A549 (cell line): ENCODE measurements at regions not wholly inside any gene's neighbourhood (a gene's known extent, or its start where the extent isn't known, plus 50 kb on each side); places are given as distances from the start of the nearest gene placed in this dataset.

Source experiments
- ATAC-seq, 2 experiments: fragments of 200-7000 bp in 1 of 2; fragments of >200 bp in 1 of 2; cut with Nextera tagmentation in 1 of 2; cut with Tn5 transposase in 1 of 2; 3 replicates each; pipeline versions ENCODE4 v1.8.0 to v1.9.1; 2018 to 2020; ENCODE audit warnings: mild to moderate bottlenecking in 1 of 2, moderate library complexity in 1 of 2
- CTCF ChIA-PET: fragments of 300-600 bp; sonication (Branson Sonifier 250); formaldehyde crosslinking; extraction: SDS; loops from one replicate; lab custom pipeline; 2021; ENCODE audit warnings: antibody characterized with exemption, inconsistent platforms; lab: Yijun Ruan, JAX
- POLR2A ChIA-PET: fragments of 350-600 bp; formaldehyde crosslinking; extraction: SDS; loops from one replicate; lab custom pipeline; 2021; ENCODE audit warnings: antibody characterized with exemption, inconsistent platforms; lab: Yijun Ruan, JAX
- DNase-seq, 2 experiments: peaks; one replicate each; pipeline versions ENCODE4 v3.0.0 to v3.0.0-alpha.2; 2011 to 2016; ENCODE audit warnings: low read depth in 1 of 2, low spot score in 1 of 2
- FAIRE-seq: peaks from 2 replicates; lab custom pipeline; 2011; peaks lifted over from hg19 to GRCh38; lab: Jason Lieb, UNC
- H3K27ac ChIP-seq, 2 experiments: fragments of >200 bp; sonication (Bioruptor Twin); formaldehyde crosslinking; 3 replicates each; pipeline ENCODE4 v1.5.1; 2016 to 2017
- H3K4me1 ChIP-seq: fragments of >200 bp; sonication (Bioruptor Twin); formaldehyde crosslinking; 3 replicates; pipeline ENCODE4 v1.6.1; 2016
- H3K4me2 ChIP-seq: fragments of >200 bp; sonication (Bioruptor Twin); formaldehyde crosslinking; 3 replicates; pipeline ENCODE4 v1.6.1; 2016
- H3K4me3 ChIP-seq: fragments of >200 bp; sonication (Bioruptor Twin); formaldehyde crosslinking; 3 replicates; pipeline ENCODE4 v1.5.1; 2016
- H3K9me3 ChIP-seq: fragments of >200 bp; sonication (Bioruptor Twin); formaldehyde crosslinking; 3 replicates; pipeline ENCODE4 v1.6.1; 2016
- CBX2 ChIP-seq: fragments of 200-600 bp; sonication (generic); IDR thresholded peaks from 2 replicates; pipeline ENCODE4 v1.6.1; 2016; ENCODE audit warnings: low read depth, mild to moderate bottlenecking, borderline replicate concordance
- CBX8 ChIP-seq: fragments of 200-600 bp; sonication (generic); IDR thresholded peaks from 2 replicates; pipeline ENCODE4 v1.6.1; 2016
- CHD4 ChIP-seq: fragments of 200-600 bp; sonication (generic); IDR thresholded peaks from 2 replicates; pipeline ENCODE4 v1.6.1; 2016; ENCODE audit warnings: antibody characterized with exemption, mild to moderate bottlenecking, borderline replicate concordance
- CTCF ChIP-seq: fragments of >200 bp; sonication (Bioruptor Twin); formaldehyde crosslinking; IDR thresholded peaks from 3 replicates; pipeline ENCODE4 v1.5.1; 2016
- EHMT2 ChIP-seq: fragments of 200-600 bp; sonication (generic); IDR thresholded peaks from 2 replicates; pipeline ENCODE4 v1.6.1; 2016; ENCODE audit warnings: antibody characterized with exemption, low read depth, mild to moderate bottlenecking, moderate library complexity
- EP300 ChIP-seq, 2 experiments: fragments of >200 bp; sonication (Bioruptor Twin); formaldehyde crosslinking; IDR thresholded peaks; 2 replicates in 1 of 2; 3 replicates in 1 of 2; pipeline ENCODE4 v1.6.1; 2016 to 2017
- ESRRA ChIP-seq: fragments of 150-350 bp; IDR thresholded peaks from 2 replicates; pipeline ENCODE4 v1.6.1; 2014; ENCODE audit warnings: mild to moderate bottlenecking, low read length, borderline replicate concordance
- FOSB ChIP-seq: fragments of 250-450 bp; sonication (Bioruptor Pico); IDR thresholded peaks from 2 replicates; pipeline ENCODE4 v1.5.0; 2020; ENCODE audit warnings: mild to moderate bottlenecking, moderate library complexity
- FOXS1 ChIP-seq: fragments of 250-450 bp; sonication (Bioruptor Pico); IDR thresholded peaks from 2 replicates; pipeline ENCODE4 v1.5.0; 2020; ENCODE audit warnings: mild to moderate bottlenecking, moderate library complexity
- HOXB13 ChIP-seq: fragments of 250-450 bp; sonication (Bioruptor Pico); IDR thresholded peaks from 2 replicates; pipeline ENCODE4 v1.5.0; 2020; ENCODE audit warnings: low read depth, mild to moderate bottlenecking, moderate library complexity
- HOXB5 ChIP-seq: fragments of 250-450 bp; sonication (Bioruptor Pico); IDR thresholded peaks from 2 replicates; pipeline ENCODE4 v1.5.0; 2020; ENCODE audit warnings: mild to moderate bottlenecking, moderate library complexity
- JUN ChIP-seq, 2 experiments: fragments of >200 bp; sonication (Bioruptor Twin); formaldehyde crosslinking; IDR thresholded peaks; 2 replicates in 1 of 2; 3 replicates in 1 of 2; pipeline ENCODE4 v1.6.1; 2016 to 2017
- JUNB ChIP-seq: fragments of >200 bp; sonication (Bioruptor Twin); formaldehyde crosslinking; IDR thresholded peaks from 2 replicates; pipeline ENCODE4 v1.6.1; 2016
- KDM1A ChIP-seq: fragments of 200-600 bp; sonication (generic); IDR thresholded peaks from 2 replicates; pipeline ENCODE4 v1.6.1; 2016; ENCODE audit warnings: low read depth, mild to moderate bottlenecking
- MAZ ChIP-seq: fragments of 150-350 bp; IDR thresholded peaks from 2 replicates; pipeline ENCODE4 v1.6.1; 2014; ENCODE audit warnings: antibody characterized with exemption, low read depth, low read length, borderline replicate concordance
- MYC ChIP-seq: IDR thresholded peaks from 2 replicates; pipeline ENCODE4 v1.6.1; 2012; ENCODE audit warnings: mild to moderate bottlenecking, inconsistent platforms, low read length, improper control_type of control experiment, borderline replicate concordance
- NR3C1 ChIP-seq: fragments of >200 bp; sonication (Bioruptor Twin); formaldehyde crosslinking; IDR thresholded peaks from 3 replicates; pipeline ENCODE4 v1.6.1; 2017
- POLR2A ChIP-seq: IDR thresholded peaks from 2 replicates; pipeline ENCODE4 v1.6.1; 2012; ENCODE audit warnings: mild to moderate bottlenecking, low read length
- RAD21 ChIP-seq, 2 experiments: fragments of >200 bp in 1 of 2; sonication (Bioruptor Twin) in 1 of 2; formaldehyde crosslinking in 1 of 2; IDR thresholded peaks in 1 of 2; conservative IDR thresholded peaks in 1 of 2; 2 replicates in 1 of 2; 3 replicates in 1 of 2; pipeline ENCODE4 v1.6.1; 2012 to 2018; ENCODE audit warnings: inconsistent platforms in 1 of 2
- RARB ChIP-seq: fragments of 250-450 bp; sonication (Bioruptor Pico); IDR thresholded peaks from 2 replicates; pipeline ENCODE4 v1.8.0; 2021; ENCODE audit warnings: mild to moderate bottlenecking, moderate library complexity
- REST ChIP-seq: fragments of 200-600 bp; sonication (generic); IDR thresholded peaks from 2 replicates; pipeline ENCODE4 v1.6.1; 2016; ENCODE audit warnings: antibody characterized with exemption, mild to moderate bottlenecking, moderate library complexity
- RFX5 ChIP-seq: fragments of 450-650 bp; IDR thresholded peaks from 2 replicates; pipeline ENCODE4 v1.7.1; 2014; ENCODE audit warnings: antibody characterized with exemption, mild to moderate bottlenecking, moderate library complexity
- RNF2 ChIP-seq: fragments of 200-600 bp; sonication (generic); IDR thresholded peaks from 2 replicates; pipeline ENCODE4 v1.6.1; 2016; ENCODE audit warnings: low read depth, mild to moderate bottlenecking, antibody characterized with exemption, moderate library complexity, borderline replicate concordance
- SMC3 ChIP-seq: fragments of >200 bp; sonication (Bioruptor Twin); formaldehyde crosslinking; IDR thresholded peaks from 3 replicates; pipeline ENCODE4 v1.6.1; 2018; ENCODE audit warnings: inconsistent platforms
- WGBS: methylation state at CpG from one replicate; pipeline ENCODE4 v1.1.6; 2017; ENCODE audit errors: missing lambda C conversion rate; 5-methylcytosine and 5-hydroxymethylcytosine counted together
- TF ChIP-seq, protein P1 (sequence below): fragments of >200 bp; sonication (Bioruptor Twin); formaldehyde crosslinking; IDR thresholded peaks from 3 replicates; pipeline ENCODE4 v1.6.1; 2016
- TF ChIP-seq, protein P2 (sequence below): IDR thresholded peaks from 2 replicates; pipeline ENCODE4 v1.6.1; 2012

DNA sequence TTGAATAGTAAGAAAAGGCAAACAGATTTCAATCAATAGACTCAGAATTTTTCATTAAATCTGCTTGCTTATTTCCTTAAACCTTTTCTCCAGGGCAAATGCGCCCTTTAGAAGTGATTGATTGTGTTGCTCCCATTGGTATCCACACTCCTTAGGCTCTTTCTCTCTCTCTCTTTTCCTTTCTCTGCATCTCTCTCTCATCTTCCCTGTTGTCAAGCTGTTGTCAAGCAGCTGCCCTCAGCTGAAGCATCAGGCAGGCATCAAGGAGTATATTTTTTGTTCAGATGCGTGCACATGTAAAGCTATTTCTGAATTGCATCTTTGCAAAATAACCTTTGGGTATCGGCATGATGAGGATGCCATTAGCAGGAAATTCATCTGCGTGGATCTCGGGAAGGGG is 107.2 kb upstream of the PLET1 start:
- ChIA-PET CTCF (no interaction called here), POLR2A (no interaction called here)
- 80% methylated on average over 5 of the region's 5 CpGs for WGBS
- no peak for FAIRE-seq
- Histone ChIP-seq H3K4me1 (no peaks in the 10 kb centered on the region), H3K4me2 (no peak overlapping the region), H3K9me3 (no peaks in the 10 kb centered on the region), H3K4me3 (no peak overlapping the region), H3K27ac (no peak overlapping the region)
- DNase-seq = no peak
- TF ChIP-seq EHMT2 (no peak), HOXB5 (CRISPR knock-in tag) (no peak), POLR2A (no peak), CBX8 (no peak), CHD4 (no peak), RFX5 (no peak), HOXB13 (no peak), MAZ (no peak), FOSB (CRISPR knock-in tag) (no peak), RARB (CRISPR knock-in tag) (no peak)
- TF ChIP-seq, protein P1, sequence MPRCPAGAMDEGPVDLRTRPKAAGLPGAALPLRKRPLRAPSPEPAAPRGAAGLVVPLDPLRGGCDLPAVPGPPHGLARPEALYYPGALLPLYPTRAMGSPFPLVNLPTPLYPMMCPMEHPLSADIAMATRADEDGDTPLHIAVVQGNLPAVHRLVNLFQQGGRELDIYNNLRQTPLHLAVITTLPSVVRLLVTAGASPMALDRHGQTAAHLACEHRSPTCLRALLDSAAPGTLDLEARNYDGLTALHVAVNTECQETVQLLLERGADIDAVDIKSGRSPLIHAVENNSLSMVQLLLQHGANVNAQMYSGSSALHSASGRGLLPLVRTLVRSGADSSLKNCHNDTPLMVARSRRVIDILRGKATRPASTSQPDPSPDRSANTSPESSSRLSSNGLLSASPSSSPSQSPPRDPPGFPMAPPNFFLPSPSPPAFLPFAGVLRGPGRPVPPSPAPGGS = no peak
- ATAC-seq = no peak

DNA sequence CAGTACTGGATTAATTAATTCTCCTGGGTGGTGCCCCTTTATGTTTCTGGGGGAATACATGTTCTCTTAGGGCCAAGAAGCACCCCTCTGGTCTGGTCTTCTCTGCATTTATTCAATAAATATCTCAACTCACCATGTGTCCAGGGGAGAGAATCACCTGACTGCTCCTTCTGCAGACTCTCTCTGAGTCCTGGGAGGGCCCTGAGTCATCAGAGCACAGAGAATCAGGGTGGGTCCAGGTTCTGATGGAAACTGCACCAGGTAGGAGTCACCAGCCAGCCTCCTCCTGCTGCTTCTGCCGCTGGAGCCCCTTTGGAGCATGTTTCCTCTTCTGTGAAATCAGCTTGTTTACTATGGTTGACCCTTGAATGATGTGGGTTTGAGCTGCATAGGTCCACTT is 107.7 kb upstream of the PLET1 start:
- no peak for DNase-seq
- CTCF ChIA-PET = no interaction called here

GRCh38 chr11:112369374-112369773 is 108.7 kb upstream of the PLET1 start:
- FAIRE-seq (no peak), DNase-seq (no peak), ATAC-seq (no peak)
- ChIA-PET POLR2A (no interaction called here), CTCF (interaction anchor here (1.4 kb wide), 1 partner anchor 89 kb away, joined by 3 read pairs; no protein-coding TSS in a partner anchor)
- no peak overlapping the region for H3K4me3 ChIP-seq
- H3K9me3 ChIP-seq = no peaks in the 10 kb centered on the region
- no peak overlapping the region for H3K27ac ChIP-seq
- WGBS = 83% methylated on average over 1 of the region's 1 CpG
- no peak for TF ChIP-seq CTCF
- TF ChIP-seq FOSB (CRISPR knock-in tag) = no peak
- no peak for TF ChIP-seq KDM1A
- TF ChIP-seq RAD21 (conservative IDR thresholded peaks at IDR 0.05 in 1 of 2, IDR thresholded peaks at IDR 0.05 in 1 of 2) = no peak
- TF ChIP-seq CBX2 = no peak
- no peak for TF ChIP-seq NR3C1
- no peak for TF ChIP-seq ESRRA
- no peak for TF ChIP-seq JUN (IDR thresholded peaks at IDR 0.05)
- TF ChIP-seq HOXB13 = no peak
- H3K4me1 ChIP-seq = no peaks in the 10 kb centered on the region
- no peak overlapping the region for H3K4me2 ChIP-seq

More for the DNA sequence above, 107.7 kb upstream of the PLET1 start:
- no peak overlapping the region for H3K4me2 ChIP-seq
- no peak overlapping the region for H3K4me3 ChIP-seq
- TF ChIP-seq, protein P2, sequence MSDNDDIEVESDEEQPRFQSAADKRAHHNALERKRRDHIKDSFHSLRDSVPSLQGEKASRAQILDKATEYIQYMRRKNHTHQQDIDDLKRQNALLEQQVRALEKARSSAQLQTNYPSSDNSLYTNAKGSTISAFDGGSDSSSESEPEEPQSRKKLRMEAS = no peak
- TF ChIP-seq FOXS1 (CRISPR knock-in tag) (no peak), REST (no peak), POLR2A (no peak), EP300 (IDR thresholded peaks at IDR 0.05) (no peak), MYC (no peak), RNF2 (no peak), JUNB (no peak), SMC3 (no peak)
- WGBS = 43% methylated on average over 1 of the region's 1 CpG
- no peak for FAIRE-seq
- H3K9me3 ChIP-seq = no peaks in the 10 kb centered on the region
- H3K4me1 ChIP-seq = no peaks in the 10 kb centered on the region
- ATAC-seq = no peak
- H3K27ac ChIP-seq = no peak overlapping the region
- POLR2A ChIA-PET = no interaction called here
